Bone marrow (tissue), 2 donors: ENCODE measurements at regions not wholly inside any gene's neighbourhood (a gene's known extent, or its start where the extent isn't known, plus 50 kb on each side); places are given as distances from the start of the nearest gene placed in this dataset.

ENCODE experiments used
- DNase-seq, 2 donors: peaks; one replicate each; lab custom pipeline; 2025; lab: John Stamatoyannopoulos, UW

DNA sequence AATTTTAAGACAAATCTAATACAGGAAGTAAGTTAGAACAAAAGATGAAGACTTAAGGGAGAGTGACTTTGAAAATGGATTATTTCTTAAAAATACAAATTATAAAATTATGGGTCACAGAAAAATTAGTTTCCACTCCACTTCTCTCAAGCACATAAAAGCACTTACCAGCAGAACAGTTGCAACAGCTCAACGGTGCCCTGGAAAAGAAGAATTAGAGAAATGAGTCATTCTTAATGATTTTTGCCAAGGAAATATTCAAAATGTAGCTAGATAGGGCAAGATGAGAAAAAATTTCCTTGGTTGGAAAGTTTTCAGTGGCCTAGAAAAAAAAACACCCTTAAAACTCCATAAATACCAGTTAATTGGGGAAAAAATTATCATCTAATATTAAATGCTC is 2185.6 kb upstream of the CELF4 start:
- DNase-seq, result no peak

DNA sequence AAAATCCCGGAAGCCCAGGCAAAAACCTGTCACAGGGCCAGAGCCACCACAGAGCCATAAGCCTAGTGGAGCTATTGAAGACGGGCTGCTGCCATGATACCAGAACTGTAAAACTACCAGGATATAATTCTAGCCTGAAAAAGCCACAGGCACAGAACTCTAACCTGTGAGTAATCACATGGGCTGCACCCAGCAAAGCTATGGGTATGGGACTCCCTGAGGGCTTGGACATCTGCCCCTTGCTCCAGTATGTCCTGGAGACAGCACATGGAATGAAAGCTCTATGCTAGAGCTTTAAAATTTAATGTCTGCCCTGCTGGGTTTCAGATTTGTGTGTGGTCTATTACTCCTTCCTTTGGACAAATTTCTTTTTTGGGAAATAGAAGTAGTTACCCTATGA is 2183.6 kb upstream of the CELF4 start:
- DNase-seq, result no peak

DNA sequence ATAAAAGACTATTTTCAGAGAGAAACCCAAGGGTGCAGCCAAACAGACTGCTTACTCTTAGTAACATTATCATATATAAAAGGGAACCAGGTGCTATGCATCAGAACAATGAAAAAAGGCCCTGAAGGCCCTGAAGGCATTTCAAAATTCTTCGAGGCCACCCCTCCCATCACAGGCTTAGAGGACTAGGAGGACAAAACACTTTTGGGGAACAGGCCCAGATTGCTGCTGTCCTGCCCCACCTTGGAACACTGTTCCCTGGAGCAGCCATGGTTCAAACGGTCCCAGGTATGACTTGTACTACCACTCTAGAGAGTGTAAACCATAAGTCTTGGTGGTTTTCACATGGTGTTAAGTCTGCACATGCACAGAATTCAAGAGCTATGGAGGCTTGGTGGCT is 2183.1 kb upstream of the CELF4 start:
- no peak for DNase-seq

DNA sequence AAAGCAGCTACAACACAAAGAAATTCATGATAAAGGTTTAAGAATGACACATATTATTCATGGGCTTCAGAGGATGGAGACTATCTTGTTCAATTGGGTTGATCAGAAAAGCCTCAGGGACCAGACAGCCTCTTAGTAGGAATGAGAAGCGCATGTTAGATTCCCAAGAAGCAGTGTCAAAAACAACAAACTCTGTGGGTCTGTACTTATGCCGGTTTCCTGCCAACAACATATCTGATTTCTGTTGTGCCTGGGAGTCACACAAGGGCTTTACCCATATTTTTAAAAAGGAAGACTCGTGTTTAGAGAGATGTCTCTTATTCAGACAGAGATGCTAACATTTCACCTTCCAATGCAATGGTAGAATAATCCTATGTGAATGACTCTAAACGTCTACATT is 2180.6 kb upstream of the CELF4 start:
- DNase-seq, result no peak

DNA sequence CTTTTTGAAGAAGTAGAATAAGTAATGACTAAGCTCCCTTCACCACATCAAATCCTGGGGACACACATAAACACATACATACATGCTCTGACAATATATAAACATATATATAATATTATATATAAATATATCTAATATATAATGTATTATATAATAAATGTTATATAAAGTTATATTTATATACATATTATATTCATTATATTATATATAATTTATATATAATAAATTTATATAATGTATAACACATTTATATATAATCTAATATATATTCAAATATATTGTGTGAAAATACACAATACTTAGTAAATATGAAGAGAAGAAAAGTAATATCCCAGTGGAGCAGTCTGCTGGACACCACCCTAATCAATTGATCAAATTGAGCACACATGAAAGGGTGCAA is 2177.9 kb upstream of the CELF4 start:
- DNase-seq, result no peak

DNA sequence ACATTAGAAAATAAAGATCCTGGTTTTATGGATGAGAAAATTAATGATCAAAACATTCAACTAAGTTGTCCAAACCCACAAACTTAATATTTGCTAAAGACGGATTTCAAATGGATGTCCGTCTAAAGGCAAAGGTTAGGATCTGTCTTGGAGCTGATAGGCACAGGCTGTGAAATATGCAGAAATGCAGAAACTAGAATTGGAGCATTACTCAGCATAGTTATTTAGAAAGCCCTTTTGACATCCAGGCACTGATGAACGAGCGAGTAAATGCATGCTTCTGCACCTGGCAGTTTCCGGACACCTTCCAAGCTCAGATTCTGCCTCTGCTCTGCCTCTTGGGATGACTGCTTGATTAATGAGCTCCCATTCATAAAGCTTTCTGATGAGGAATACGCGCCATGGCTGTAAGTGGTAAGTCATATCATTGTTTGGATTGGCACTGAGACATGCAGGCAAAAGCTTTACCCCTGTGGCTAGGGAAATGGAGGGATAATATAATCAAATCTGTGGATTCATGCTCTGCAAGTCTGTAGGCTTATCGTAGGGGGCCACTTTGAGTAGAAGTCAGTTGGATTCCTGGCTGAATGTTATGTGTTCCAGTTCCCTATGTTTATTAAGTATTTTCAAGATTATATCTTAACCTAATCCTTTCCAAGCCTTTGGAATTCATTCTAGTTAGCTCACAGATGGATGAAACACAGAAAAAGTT is 2176.3 kb upstream of the CELF4 start:
- no peak for DNase-seq

DNA sequence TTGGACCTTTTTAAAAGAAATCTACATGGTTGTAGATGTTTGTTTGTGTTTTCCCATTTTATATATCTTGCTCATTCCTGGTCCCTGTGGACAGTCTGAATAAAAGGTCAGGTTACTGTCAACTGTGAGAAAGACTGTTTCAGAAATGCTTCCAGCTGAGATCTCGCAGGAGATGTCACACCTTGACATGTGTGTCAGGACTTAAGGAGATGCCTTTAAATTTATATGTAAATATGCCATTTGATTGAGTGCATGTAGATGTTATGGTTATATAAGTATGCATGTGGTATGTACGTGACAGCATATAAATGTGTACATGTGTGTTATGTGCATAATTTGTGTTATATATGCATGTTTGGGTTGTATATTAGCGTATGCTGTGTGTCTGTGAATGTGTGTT is 2172.3 kb upstream of the CELF4 start:
- DNase-seq, result no peak

DNA sequence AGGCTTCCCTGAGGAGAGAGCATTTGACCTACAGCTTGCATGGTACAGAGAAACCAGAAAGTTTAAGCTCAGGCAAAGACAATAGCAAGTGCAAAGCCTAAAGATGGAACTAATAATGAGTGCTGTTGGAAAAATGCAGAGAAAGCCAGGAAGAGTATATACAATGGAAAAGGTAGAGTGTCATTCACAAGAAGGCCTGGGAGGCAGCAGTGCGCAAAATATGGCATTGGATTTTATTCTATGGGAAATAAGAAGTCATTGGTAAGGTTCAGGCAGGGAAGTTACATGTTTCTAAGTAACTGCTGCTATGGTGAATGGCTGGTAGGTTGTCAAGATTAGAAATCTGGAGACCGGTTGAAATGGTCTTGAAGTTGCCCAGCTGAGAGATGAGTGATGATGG is 2167.3 kb upstream of the CELF4 start:
- no peak for DNase-seq

DNA sequence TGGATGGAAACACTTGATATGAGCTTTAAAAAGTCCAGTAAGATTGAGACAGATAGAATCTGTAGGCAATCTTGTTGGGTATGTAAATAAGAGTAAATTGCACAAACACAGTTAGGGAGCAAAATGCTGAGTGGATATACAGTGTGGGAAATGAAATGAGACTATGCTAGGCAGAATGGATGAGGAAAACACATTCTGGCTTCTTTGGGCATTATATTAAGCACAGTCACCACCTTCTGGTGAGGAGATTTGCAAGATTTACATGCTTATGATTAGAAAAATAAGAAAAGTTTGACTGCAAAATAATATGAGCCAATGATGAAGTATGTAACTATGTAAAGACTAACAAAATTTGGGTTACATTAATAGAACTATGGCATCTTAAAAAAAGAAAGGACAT is 2165.0 kb upstream of the CELF4 start:
- no peak for DNase-seq

DNA sequence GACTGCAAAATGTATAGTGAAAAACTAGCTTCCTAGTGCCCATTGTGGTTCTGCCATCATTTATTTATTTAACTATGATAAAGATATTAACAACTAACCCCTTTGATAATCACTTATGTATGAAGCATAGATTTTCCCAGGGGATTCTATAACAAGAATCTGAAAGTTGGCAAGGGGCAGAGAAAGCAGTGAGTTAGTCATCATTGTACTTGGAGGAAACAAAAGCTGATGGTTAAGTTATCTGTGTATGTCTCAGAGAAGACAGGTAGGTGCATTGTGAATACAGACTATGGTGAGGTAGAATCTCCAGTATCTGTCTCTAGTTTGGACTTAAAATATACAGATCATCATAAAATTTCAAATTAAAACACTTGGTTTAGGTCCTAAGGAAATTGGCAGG is 2159.1 kb upstream of the CELF4 start:
- no peak for DNase-seq

DNA sequence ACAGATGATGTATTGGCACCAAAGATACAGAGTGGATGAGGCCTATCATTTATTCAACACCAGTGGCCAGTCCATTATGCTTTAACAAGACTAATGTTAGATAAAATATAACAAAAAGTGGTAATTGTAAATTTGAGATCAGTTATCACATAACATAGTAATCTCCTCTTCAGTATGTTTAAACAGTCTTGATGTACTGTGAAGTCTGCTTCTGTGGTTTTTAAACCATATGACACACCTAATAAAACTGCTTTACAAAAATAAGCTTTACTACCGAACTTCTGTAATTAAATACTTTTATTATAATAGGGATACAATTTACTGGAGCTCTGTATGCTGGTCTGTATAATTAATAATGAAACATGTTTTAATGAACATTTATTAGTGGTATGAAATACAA is 2156.1 kb upstream of the CELF4 start:
- no peak for DNase-seq

DNA sequence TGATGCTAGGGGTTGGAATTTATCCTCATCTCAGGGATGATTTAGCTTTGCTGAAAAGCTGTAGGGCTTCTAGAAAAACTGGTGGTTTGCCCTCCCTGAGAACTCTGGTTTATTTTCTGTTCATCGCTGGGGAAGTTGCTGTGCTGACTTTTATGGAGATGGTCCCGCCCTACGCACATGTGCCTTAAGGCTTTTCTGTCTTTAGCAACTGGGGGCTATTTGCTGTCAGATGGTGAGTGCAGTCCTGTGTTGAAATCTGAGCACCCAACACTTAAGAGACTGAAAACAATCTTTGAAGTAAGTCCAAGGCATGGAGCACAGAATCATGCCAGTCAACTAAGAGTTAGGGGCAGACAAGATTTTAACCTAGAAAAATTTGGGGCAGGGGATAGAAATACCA is 2148.4 kb upstream of the CELF4 start:
- DNase-seq, result no peak

DNA sequence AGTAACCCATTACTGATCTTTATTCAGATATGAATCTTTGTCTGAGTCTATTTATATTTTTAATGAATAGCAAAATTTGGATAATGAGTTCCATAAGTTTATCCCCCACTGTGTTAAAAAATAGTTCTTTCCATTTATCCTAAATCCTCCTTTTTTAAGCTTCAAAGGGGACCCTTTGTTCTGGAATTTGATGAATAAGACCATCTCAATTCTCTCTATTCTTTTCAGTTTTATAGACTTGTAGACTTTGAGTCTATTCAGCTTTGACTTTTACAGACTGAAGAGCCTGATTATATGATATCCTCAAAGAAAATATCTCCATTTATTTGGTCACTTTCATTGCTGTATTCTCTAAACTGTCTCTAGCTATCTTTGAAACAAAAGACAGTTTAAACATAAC is 2146.1 kb upstream of the CELF4 start:
- no peak for DNase-seq

DNA sequence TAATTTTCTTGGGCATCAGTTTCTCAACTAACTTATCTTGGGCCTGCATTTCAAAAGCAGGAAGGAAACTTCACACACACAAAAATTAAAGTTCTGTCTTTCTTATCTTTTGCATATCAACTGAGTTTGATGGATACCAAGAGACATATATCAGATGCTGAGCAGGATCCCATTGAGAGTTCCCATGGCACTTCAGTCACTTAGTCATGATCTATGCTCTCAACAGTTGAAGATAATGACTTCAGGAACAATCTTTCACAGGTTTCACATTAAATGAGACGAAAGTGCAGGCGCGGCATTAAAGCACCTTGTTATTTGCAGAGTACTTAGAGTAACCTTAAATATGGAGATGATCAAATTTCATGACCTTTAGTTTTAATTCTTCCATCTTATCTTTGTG is 2139.8 kb upstream of the CELF4 start:
- DNase-seq, result no peak

DNA sequence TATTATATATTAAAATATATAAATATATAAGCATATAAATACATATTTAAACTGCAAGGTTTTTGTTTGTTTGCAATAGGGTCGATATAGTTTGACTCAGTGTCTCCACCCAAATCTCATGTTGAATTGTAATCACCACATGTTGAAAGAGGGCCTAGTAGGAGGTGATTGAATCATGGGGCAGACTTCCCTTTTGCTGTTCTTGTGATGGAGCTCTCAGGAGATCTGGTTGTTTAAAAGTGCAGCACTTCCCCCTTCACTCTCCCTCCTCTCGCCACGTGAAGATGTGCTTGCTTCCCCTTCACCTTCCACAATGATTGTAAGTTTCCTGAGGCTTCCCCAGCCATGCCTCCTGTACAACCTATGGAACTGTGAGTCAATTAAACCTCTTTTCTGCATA is 2137.3 kb upstream of the CELF4 start:
- DNase-seq, result no peak

DNA sequence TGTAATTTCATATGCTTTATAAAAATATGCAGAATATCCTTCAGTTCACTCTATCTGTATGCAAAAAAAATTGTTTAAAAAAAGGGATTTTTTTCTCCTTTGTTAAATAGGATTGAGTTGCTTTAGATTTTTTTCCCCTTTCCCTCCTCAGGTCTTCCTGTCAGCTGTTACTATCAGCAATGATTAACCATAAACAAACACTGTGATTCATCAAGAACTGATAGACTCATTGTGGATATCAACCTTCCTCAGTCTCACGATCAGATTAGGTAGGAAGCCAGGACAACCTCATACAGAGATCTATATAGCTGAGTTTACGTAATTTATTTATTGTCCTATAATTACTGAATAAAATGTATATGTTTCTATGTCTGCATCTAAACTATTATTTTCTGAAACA is 2136.2 kb upstream of the CELF4 start:
- DNase-seq, result no peak

DNA sequence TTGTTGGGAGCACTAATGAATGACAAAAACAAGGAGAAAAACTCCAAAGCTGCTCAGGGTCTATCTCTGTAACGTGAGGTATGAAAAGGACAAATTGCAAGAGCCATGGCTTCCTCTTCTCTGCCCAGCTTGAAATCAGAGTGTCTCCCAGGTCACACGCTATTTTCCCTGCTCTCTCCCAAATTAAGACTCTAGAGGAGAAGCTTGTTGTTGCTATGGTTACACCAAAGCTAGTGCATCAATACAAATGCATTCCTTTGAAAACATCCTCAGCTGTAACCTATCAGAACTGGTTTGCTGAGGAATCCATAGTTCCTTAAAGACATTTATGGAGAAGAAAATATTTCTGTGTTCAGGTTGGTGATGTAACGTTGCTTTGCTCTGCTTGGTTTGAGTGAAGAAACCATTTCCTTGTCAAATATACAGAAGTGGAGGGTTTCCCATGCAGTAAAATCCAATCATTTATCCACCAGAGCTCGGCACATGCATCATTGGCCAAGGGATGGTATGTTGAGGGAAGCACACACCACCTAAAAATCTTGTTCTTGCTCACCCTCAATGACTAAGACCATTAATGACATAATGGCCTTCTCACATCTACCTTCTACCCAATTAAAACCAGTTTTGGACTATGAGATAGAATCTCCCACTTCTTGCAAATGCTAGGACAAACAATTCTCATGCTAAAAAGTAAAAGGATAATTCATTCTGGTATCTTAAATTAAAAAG is 2135.6 kb upstream of the CELF4 start:
- no peak for DNase-seq

DNA sequence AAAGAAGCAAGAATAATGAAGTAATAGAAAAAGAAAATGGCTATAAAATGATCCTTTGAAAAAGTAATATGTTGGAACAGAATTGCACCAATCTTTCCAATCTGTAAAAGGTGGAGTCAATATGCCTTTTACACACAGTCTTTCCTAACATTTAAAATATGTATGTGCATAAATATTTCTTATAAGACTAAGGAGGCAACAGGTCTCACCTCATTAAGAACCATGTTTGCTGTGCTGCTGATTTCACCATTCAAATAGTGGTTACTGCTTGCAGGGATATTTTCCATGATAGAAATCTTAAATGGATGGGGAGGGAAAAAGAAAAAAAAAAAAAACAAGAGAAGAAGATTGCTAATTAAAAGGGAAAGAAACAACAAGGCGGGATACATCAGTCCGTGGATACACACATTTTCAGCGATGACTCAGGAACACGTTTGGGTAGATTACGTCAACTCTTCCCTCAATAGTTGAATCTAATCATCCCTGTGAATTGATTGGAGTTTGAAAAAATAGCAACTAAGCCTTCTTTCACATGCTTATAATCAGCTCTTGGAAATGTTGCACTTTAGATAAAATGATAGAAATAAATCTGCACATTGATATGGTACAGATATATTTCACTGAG is 2133.9 kb upstream of the CELF4 start:
- no peak for DNase-seq

DNA sequence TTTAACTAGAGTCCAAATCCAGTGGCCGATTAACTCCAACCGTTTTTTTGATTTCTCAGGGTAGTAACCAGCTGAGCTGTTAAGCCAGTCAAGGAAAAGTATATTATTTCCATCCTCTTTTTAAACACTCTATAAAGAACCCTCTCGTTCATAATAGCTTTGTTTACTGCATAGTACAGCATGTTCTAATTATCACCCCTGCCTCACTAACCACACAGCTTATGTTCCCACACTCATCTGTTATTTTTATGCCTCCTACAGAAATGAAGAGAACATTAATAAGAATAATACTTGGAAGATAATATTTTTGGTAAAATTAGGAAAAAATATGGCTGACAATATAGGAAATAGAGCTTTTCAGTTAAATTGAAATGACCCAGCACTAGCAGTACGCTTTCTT is 2132.8 kb upstream of the CELF4 start:
- DNase-seq, result no peak

DNA sequence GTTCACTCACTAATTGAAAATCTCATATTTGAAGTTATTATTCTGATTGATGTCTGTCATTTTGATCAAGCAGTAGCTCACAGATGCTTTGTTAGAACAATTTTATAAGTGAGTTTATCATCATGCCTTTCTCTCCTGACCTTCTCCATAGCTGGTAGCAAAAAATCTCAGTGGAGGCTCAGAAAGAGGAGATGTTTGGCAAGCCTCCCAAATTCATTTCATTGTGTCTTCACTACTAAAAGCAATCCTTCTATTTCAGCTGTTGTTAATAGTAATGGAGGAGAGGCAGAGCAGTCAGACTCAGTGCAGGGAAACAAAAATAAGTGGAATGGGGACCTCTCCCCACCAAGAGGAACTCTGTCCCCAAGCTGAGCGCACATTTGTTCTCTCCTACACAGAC is 2127.8 kb upstream of the CELF4 start:
- DNase-seq, result no peak

DNA sequence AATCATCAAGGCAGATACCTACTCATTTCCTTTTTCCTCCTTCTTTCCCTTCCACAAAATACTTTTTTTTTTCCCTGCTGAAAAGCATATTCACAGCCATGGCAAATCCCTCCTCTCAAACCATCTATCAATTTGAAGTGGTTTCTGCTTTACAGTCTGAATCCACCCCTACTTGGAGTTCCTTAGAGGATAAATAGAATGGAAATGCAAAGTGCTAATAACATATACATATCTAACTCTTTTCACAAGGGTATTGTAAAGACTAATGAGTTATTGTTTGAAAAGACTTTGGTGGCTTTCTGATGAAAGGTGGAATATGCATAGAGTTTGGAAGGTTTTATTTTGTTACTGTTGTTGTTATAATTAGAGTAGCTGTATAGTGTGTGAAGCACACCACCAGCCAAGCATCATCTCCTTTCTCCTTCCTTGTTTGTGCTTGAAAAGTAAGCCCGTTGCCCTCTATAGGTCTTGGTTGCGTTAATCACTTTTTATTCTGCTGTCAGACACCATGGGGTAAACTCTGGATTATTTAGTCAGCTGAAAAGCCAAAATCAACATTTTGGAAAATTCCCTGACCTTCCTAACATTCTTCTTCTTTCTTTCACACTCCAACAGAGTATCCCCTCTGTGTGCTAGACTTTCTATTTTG is 2126.9 kb upstream of the CELF4 start:
- no peak for DNase-seq

DNA sequence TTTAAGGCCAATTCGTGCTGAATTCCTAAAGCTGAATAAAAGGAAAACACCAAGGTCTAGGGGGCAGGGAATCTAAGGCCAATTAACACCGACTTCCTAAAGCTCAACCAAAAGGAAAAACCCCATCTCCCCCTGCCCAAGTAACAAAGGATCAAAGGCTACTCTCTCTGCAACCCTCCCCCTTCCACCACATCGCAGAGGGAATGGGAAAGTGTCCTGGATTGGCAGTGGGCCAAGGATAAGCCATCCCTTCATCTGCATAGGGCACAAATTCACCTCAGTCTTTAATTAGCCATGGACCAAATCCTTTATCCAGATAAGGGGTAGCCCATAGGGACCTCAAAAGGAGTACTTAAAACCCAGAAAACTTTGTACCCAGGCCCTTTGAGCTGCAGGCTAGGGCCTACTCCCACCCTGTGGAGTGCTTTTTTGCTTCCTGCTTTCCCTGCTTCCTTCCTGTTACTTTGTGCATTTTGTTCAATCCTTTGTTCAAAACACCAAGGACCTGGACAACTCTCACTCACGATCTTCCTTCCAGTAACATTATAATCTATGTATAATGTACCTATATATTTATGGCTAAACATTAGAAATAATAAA is 2119.8 kb upstream of the CELF4 start:
- no peak for DNase-seq

DNA sequence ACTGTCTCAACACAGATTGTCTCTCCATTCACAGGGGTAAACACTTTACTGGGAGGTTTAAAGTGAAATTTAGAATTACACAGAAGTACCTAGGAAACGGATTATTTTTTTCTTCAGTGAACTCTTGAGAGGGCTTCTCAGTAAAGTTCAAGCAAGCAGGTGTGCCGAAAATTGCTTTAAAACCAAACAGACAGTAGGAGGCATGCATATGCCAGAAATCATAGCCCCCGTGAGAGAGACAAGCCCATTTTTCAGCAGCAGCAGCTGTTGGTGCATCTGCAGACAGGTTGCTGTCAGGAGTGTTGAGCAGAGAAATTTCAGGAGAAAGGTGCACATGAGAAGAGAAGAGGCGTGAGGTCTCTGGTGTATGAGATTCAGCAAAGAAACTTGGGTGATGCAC is 2115.5 kb upstream of the CELF4 start:
- no peak for DNase-seq
